ENCODE measurements at regions not wholly inside any gene's neighbourhood (a gene's known extent, or its start where the extent isn't known, plus 50 kb on each side); places are given as distances from the start of the nearest gene placed in this dataset.
"Not testable (repeated sequence)": the region's sequence is repeated elsewhere in the genome, so short reads cannot be mapped to it uniquely, and the experiment has no call there.

- no peak for DNase-seq
These were observed 52.4 kb upstream of the GOLGA8J start for GRCh38 chr15:30030345-30030744.

DNA sequence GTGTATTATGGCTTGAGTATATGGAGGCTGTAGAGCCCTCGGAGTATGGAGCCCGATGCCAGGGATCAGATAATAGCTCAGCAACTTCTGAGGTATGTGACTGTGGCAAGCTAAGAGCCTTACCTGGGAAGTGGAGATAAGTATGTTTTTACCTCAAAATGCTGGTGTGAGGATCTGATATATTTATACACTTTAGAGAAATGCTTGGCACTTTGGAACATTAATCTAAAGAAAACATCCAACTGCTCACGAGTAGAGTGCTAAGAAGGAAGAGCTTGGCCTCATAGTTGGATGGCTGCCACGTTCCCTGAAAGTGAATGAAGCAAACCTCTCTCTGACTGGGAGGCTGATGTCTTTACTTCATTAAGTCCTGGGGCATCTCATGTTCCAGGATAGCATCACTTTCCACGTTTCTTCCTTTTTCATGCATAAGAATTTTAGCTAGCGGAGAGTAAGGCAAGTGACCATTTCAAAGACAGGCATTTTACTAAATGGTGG is 58.9 kb upstream of the GOLGA8J start:
- DNase-seq, result no peak

DNA sequence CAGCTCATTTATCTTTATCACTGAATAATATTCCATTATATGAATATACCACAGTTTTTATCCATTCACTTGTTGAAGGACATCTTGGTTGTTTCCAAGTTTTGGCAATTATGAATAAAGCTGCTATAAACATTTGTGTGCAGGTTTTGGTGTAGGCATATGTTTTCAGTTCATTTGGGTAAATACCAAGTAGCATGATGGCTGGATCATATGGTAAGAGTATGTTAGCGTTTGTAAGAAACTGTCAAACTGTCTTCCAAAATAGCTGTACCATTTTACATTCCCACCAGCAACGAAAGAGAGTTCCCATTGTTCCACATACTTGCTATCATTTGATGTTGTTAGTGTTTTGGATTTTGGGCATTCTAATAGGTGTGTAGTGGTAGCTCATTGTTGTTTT is 72.0 kb upstream of the GOLGA8J start:
- no peak for DNase-seq

GRCh38 chr15:30008156-30008555 is 74.6 kb upstream of the GOLGA8J start:
- DNase-seq, result no peak

DNA sequence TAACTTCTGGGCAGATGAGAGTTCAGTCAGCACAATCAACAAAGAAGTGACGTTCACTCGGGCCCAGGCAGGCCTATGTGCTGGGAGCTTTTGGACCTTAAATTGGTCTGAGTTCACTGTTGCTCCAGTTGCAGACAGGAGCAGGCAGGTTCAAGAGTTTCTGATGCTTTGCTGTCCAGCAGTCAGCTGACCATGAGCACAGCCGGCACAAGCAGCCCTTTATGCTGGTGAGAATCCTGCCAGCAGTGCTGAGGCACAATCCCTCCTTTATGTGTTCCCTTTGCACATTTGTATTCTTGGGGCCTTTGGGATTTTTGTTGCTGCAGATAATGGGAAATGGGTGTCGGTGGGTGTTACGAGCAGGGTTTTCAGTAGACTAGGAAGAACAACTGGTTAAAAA is 81.2 kb upstream of the GOLGA8J start:
- no peak for DNase-seq

DNA sequence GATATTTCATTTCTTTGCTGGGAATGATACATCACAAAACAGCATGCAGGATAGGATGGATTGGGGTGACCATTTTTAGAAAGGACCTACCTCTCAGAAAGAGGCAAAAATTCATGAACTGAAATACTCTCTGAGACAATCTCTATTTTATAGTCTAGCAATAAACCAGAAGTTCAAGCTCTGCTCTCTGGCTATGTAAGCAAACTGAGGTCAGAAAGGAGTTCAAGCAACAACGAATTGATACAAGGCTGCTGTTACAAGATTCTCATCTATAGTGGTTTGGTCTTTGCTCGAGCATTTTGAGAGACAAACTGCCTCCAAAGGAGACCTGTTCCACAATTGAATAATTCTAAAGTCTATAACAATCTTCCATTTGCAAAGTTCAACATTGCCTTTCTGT is 84.7 kb upstream of the GOLGA8J start:
- no peak for DNase-seq

GRCh38 chr15:29997499-29997898 is 85.3 kb upstream of the GOLGA8J start:
- DNase-seq, result no peak

- DNase-seq, result no peak
These were observed 88.5 kb upstream of the GOLGA8J start for GRCh38 chr15:29994284-29994683.

- DNase-seq, result no peak
These were observed 91.8 kb upstream of the GOLGA8J start for GRCh38 chr15:29990954-29991353.

DNA sequence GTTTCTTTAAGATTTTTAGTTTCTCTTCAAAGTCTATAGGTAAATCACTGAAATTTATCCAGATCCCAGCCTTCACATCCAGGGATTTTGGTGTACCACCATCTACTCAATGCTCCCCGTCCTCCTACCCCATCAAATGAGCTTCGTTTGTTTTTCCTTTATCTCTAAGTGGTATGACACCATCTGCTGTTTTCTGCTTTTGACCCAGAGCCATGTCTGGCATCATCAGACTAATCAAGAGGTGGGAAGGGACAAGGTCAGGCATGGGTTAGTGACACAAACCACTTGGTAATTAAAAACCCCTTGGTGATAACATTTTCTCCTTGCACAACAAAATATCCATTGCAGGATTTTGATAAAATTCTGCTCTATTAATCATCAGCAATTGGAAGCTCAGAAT is 92.7 kb upstream of the GOLGA8J start:
- DNase-seq, result no peak

GRCh38 chr15:29988701-29989100 is 94.1 kb upstream of the GOLGA8J start:
- DNase-seq, result no peak

GRCh38 chr15:29986946-29987345 is 95.8 kb upstream of the GOLGA8J start:
- DNase-seq, result no peak

DNA sequence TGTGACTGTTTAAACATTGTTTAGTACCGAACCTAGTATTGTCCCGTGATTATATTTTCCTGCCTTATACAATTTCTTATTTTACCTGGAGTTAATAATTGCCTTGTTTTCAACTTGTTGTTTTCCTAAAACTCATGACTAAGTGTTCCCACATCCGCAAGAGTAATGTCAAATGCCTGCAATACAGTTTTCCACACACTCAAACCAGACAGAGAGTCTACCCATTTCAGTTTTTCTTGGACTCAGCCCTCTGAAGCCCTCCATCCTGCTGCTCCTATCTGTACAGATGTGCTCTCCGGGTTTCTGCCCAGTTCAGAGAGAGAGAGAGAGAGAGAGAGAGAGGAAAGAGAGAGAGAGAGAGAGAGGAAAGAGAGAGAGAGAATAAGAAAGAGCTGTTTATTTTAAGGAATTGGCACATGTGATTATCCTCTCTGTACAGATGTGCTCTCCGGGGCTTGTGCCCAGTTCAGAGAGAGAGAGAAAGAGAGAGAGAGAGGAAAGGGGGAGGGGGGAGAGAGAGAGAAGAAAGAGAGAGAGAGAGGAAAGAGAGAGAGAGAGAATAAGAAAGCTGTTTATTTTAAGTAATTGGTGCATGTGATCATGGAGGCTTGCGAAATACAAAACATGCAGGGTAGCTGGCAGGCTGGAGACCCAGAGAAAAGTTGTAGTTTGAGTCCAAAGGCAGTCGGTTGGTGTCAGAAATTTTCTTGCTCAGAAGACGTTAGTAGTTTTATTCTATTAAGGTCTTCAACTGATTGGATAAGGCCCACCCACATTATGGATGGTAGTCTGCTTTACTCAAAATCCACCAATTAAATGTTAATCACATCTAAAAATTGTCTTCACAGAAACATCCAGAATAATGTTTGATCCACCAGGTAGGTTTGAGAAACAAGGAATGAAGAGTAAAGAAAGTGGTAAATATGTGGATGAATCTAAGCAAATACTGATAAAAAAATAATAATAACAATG is 104.1 kb upstream of the GOLGA8J start:
- DNase-seq, result no peak

GRCh38 chr15:29974056-29974455 is 108.7 kb upstream of the GOLGA8J start:
- not testable (repeated sequence) for DNase-seq

DNA sequence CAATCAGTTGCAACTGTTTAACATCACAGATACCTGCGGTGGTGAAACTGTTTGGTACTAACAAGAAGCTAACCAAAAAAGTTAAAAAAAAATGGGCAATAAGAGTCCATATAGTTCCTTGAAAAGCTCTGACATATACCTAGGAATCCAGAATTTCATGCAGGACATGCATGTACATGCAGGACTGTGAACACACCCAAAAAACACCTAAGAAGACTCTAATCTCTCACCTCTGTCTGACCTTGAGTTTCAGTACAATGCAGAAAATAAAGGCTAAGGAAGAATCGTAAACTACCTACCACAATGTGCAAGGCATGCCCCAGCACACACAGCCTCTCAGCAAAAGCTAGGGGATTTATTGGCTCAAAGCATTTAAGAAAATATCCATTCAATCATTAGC is 110.7 kb upstream of the GOLGA8J start:
- no peak for DNase-seq

GRCh38 chr15:29970402-29970695 is 112.4 kb upstream of the GOLGA8J start:
- DNase-seq, result no peak

DNA sequence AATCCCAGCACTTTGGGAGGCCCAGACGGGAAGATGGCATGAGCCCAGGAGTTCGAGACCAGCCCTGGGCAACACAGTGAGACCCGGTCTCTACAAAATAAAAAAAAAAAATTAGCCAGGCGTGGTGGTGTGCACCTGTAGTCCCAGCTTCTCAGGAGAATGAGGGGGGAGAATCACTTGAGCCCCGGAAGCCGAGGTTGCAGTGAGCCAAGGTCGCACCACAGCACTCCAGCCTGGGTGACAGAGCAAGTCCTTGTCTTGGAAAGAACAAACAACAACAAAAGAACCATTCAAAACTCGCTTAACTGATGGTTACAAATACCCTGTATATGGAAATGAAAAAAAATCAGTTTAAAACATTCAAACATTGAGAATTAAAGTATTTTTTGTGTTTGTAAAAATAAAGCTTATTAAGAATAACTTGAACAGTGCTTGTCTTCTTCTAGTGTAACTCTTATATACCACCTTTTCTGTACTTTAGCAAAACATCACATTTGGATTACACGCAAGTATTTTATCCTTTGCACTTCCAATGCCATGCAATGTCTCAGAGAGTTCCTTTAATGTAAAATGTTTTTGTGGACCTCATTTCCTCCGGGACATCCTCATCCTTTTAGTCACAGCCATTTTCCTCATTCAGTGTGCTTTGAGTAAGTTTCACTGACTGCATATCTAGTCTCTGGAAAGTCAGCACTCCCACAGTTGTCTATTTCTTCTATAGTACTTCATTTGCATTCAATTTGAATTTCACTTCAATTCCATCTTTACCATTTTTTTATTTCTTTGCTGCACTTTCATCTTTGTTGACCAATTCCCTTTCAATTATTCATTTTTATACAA is 113.0 kb upstream of the GOLGA8J start:
- no peak for DNase-seq

GRCh38 chr15:29968895-29969561 is 113.7 kb upstream of the GOLGA8J start:
- DNase-seq, result no peak

DNA sequence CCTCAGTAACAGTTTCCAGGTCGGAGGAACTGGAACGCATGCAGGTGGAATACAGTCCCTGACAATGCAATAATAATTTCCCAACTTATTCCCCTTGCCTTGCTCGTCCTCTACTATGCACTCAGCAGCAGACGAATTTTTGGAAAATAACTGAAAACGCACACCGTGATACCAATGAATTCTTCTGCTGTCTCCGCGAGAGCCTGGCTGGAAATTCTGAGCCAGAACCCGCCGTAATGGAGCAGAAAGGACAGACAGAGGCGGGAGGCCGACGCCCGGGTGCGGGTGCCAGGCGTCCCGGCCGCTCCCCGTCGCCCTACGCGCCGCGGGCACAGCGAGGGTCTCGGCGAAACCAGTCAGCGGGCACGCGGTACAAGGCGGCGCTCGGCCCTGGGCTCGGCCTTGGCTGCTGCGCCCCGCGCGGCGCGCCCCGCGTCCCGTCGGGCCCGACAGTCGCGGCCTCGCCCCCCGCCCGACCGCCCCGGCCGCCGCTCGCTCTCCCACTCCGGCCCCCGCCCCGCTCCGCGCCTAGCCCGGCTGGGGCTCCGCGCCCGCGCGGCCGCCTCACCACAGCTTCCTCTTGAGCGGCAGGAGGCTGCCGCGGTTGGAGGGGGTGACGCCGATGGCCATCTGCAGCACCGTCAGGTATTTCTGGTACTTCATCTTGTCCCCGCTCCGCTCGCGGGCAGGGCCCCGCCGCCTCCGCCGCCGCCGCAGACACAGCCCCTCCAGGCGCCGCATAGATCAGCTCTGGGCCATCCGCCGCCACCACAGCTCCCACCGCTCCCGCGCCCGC is 114.5 kb upstream of the GOLGA8J start:
- no peak for DNase-seq

DNA sequence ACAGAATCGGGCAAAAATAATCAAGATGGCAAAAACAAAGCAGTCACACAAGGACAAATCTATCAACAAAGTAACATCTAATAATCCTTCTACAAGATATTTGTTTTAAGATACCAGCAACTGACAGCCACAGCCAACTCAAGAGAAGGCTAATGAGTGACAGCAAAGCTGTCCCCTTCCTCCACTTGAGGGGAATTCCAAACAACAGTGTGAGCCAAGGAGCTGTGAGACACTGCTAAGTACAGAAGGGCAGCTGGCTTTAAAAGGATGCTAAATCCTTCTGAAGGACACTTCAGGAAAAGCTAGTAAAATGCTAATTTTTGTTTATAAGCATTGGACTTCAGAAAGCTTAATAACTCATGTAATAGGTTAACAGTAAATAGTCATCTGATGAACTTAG is 120.3 kb upstream of the GOLGA8J start:
- no peak for DNase-seq

DNA sequence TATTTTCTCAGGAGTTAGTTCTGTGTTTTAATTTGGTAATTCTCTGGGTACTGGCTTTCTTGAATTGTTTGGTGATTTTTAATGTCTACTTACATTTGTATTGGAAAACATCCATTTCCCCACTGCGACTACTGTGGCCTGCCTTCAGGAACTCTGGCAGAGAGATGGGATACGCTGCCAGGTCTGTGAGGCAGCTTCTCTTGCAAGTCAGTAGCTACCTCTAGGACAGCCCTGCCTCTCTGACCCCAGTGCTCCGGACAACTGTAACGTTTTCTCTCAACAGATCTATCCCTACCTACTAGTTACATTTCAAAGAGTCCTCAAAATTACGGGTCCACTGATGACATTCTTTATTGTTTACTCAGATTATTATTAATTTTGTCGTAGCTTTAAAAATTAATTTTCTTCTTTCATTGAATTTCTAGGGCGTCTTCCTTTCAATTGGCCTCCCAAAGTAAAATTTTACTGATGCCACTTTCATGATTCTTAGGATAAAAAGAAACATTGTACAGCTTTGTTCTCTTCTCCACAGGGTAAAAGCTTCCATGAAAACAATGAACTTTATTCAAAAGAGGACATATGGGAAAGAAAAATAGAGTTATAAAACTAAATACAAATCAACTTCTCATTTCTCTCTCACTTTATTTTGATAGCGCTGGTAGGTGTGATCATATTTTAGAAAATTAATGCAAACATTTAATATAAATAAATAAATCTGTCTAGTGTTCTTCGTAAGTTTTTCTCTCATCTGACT is 123.2 kb upstream of the GOLGA8J start:
- no peak for DNase-seq

DNA sequence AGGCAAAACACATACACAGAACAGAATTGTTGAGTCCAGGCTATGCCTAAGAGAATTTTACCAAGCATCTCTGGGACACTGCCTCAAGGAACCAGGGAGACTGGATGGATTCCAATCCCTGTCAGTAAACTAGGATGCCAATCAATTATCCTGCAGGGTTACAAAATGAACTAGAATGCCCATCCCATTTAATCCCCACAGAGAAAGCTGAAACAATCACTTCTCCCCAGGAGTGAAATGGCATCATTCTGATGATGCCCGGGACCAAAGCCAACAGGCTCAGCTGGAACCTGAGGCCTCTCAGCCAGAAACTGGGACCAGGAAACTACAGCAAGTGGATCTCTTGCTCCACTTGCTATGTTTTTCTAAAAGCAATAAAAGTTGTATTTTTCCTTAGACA is 130.0 kb upstream of the TJP1 start:
- DNase-seq, result no peak
